Mesenchymal stem cell (in vitro differentiated cells and primary cell): ENCODE measurements at regions not wholly inside any gene's neighbourhood (a gene's known extent, or its start where the extent isn't known, plus 50 kb on each side); places are given as distances from the start of the nearest gene placed in this dataset.
A peak's percentile ranks its signal among the peaks of the same experiment; 100 is the strongest.
"Not testable (repeated sequence)": the region's sequence is repeated elsewhere in the genome, so short reads cannot be mapped to it uniquely, and the experiment has no call there.

Experiments
- DNase-seq: peaks from one replicate; pipeline ENCODE4 v3.0.0-alpha.2; 2013
- H2AFZ ChIP-seq: one replicate; pipeline ENCODE4 v1.6.1; 2013; ENCODE audit warnings: low read depth, mild to moderate bottlenecking, control low read depth, inconsistent platforms, low read length, moderate library complexity
- H2AK5ac ChIP-seq: 2 replicates; pipeline ENCODE4 v1.6.1; 2013; ENCODE audit warnings: low read length, moderate library complexity, mild to moderate bottlenecking, inconsistent platforms; ENCODE audit not compliant: severe bottlenecking
- H2BK120ac ChIP-seq: one replicate; pipeline ENCODE4 v1.6.1; 2013; ENCODE audit warnings: low read depth, mild to moderate bottlenecking, inconsistent platforms, low read length, moderate library complexity
- H2BK12ac ChIP-seq, 2 experiments: one replicate each; pipeline ENCODE4 v1.6.1; 2013; ENCODE audit warnings: inconsistent platforms in 2 of 2, low read length in 2 of 2, mild to moderate bottlenecking in 2 of 2, moderate library complexity in 2 of 2, control low read depth in 1 of 2
- H2BK15ac ChIP-seq: one replicate; pipeline ENCODE4 v1.6.1; 2013; ENCODE audit warnings: mild to moderate bottlenecking, low read depth, inconsistent platforms; ENCODE audit not compliant: poor library complexity, severe bottlenecking
- H2BK5ac ChIP-seq: 2 replicates; pipeline ENCODE4 v1.6.1; 2013; ENCODE audit warnings: low read depth, mild to moderate bottlenecking, low read length, control low read depth, inconsistent platforms; ENCODE audit not compliant: poor library complexity, severe bottlenecking
- H3K14ac ChIP-seq, 2 experiments: one replicate each; pipeline ENCODE4 v1.6.1; 2013; ENCODE audit warnings: inconsistent platforms in 2 of 2, low read length in 2 of 2, control low read depth in 1 of 2, mild to moderate bottlenecking in 1 of 2, moderate library complexity in 1 of 2
- H3K18ac ChIP-seq, 2 experiments: one replicate each; pipeline ENCODE4 v1.6.1; 2013; ENCODE audit warnings: inconsistent platforms in 2 of 2, low read length in 2 of 2, control low read depth in 1 of 2, low read depth in 1 of 2, mild to moderate bottlenecking in 1 of 2
- H3K23ac ChIP-seq, 2 experiments: one replicate each; pipeline ENCODE4 v1.6.1; 2013; ENCODE audit warnings: inconsistent platforms in 2 of 2, low read length in 2 of 2, mild to moderate bottlenecking in 2 of 2, moderate library complexity in 2 of 2, control low read depth in 1 of 2
- H3K27ac ChIP-seq: 2 replicates; pipeline ENCODE4 v1.5.1; 2013; ENCODE audit warnings: mild to moderate bottlenecking, moderate library complexity, low read length, control low read depth, inconsistent platforms; ENCODE audit not compliant: poor library complexity, severe bottlenecking
- H3K27me3 ChIP-seq, 2 experiments: 2 replicates each; pipeline versions ENCODE4 v1.6.1 to v1.7.0; 2013; ENCODE audit warnings: low read length in 2 of 2, mild to moderate bottlenecking in 2 of 2, moderate library complexity in 2 of 2, control low read depth in 1 of 2, inconsistent platforms in 1 of 2; ENCODE audit not compliant: control insufficient read depth in 1 of 2, insufficient read depth in 1 of 2
- H3K36me3 ChIP-seq, 2 experiments: 2 replicates each; pipeline versions ENCODE4 v1.6.1 to v1.7.0; 2013; ENCODE audit warnings: low read length in 2 of 2, control low read depth in 1 of 2, inconsistent platforms in 1 of 2, low read depth in 1 of 2, mild to moderate bottlenecking in 1 of 2; ENCODE audit not compliant: insufficient read depth in 2 of 2, control insufficient read depth in 1 of 2
- H3K4ac ChIP-seq, 2 experiments: one replicate each; pipeline ENCODE4 v1.6.1; 2013; ENCODE audit warnings: inconsistent platforms in 2 of 2, low read length in 2 of 2, mild to moderate bottlenecking in 2 of 2, moderate library complexity in 2 of 2, control low read depth in 1 of 2, low read depth in 1 of 2
- H3K4me1 ChIP-seq: 2 replicates; pipeline ENCODE4 v1.6.1; 2013; ENCODE audit warnings: low read depth, low read length, control low read depth; ENCODE audit not compliant: control insufficient read depth, insufficient read depth
- H3K4me2 ChIP-seq: 2 replicates; pipeline ENCODE4 v1.6.1; 2013; ENCODE audit warnings: low read length, mild to moderate bottlenecking, inconsistent platforms; ENCODE audit not compliant: poor library complexity, severe bottlenecking
- H3K4me3 ChIP-seq, 2 experiments: 2 replicates each; pipeline versions ENCODE4 v1.5.1 to v1.7.0; 2013; ENCODE audit warnings: low read length in 2 of 2, mild to moderate bottlenecking in 2 of 2, control low read depth in 1 of 2, low read depth in 1 of 2; ENCODE audit not compliant: insufficient read depth in 1 of 2
- H3K79me1 ChIP-seq: replicated peaks from 2 replicates; pipeline ENCODE4 v1.6.1; 2013; ENCODE audit warnings: mild to moderate bottlenecking, control low read depth, low read length, inconsistent platforms; ENCODE audit not compliant: poor library complexity, severe bottlenecking
- H3K9ac ChIP-seq: 2 replicates; pipeline ENCODE4 v1.7.0; 2013; ENCODE audit warnings: mild to moderate bottlenecking, low read length, moderate library complexity
- H3K9me3 ChIP-seq: 2 replicates; pipeline ENCODE4 v1.7.0; 2013; ENCODE audit warnings: mild to moderate bottlenecking, low read length; ENCODE audit not compliant: control insufficient read depth
- H4K8ac ChIP-seq: one replicate; pipeline ENCODE4 v1.6.1; 2013; ENCODE audit warnings: inconsistent platforms, mild to moderate bottlenecking, low read length, moderate library complexity
- H4K91ac ChIP-seq: one replicate; pipeline ENCODE4 v1.6.1; 2013; ENCODE audit warnings: mild to moderate bottlenecking, low read length, inconsistent platforms
- WGBS: methylation state at CpG from one replicate; pipeline ENCODE4 v1.1.7; 2013; ENCODE audit warnings: mixed read lengths; 5-methylcytosine and 5-hydroxymethylcytosine counted together

GRCh38 chr5:143634689-143635088 lies 177.3 kb upstream of the HMHB1 start:
- no peak overlapping the region for H3K18ac ChIP-seq
- no peak overlapping the region for H3K23ac ChIP-seq
- H3K79me1 ChIP-seq = no peaks in the 10 kb centered on the region

GRCh38 chr5:143629871-143630659 lies 181.9 kb upstream of the HMHB1 start:
- H4K91ac ChIP-seq = no peak overlapping the region
- H3K9ac ChIP-seq = no peak overlapping the region
- WGBS = 52% methylated on average over 8 of the region's 9 CpGs
- no peaks in the 10 kb centered on the region for H3K36me3 ChIP-seq
- no peak overlapping the region for H2BK15ac ChIP-seq
- no peak overlapping the region for H3K4me3 ChIP-seq
- no peaks in the 10 kb centered on the region for H3K4me1 ChIP-seq
- H2AK5ac ChIP-seq = no peak overlapping the region
- H2AFZ ChIP-seq = no peak overlapping the region
- no peak overlapping the region for H3K27ac ChIP-seq
- no peak overlapping the region for H2BK120ac ChIP-seq
- no peaks in the 10 kb centered on the region for H3K79me1 ChIP-seq
- no peak overlapping the region for H3K14ac ChIP-seq
- no peaks in the 10 kb centered on the region for H3K9me3 ChIP-seq
- no peaks in the 10 kb centered on the region for H3K27me3 ChIP-seq
- no peak overlapping the region for H3K23ac ChIP-seq
- H2BK12ac ChIP-seq = no peak overlapping the region
- DNase-seq = peak; percentile 40
- no peak overlapping the region for H3K4me2 ChIP-seq
- H4K8ac ChIP-seq = no peak overlapping the region
- H2BK5ac ChIP-seq = no peak overlapping the region
- H3K18ac ChIP-seq = no peak overlapping the region
- no peak overlapping the region for H3K4ac ChIP-seq

More at GRCh38 chr5:143634689-143635088, 177.3 kb upstream of the HMHB1 start:
- H2BK15ac ChIP-seq = no peak overlapping the region
- no peaks in the 10 kb centered on the region for H3K36me3 ChIP-seq
- no peaks in the 10 kb centered on the region for H3K9me3 ChIP-seq
- no peak overlapping the region for H2BK12ac ChIP-seq
- no peak for DNase-seq
- no peak overlapping the region for H4K8ac ChIP-seq
- H2BK5ac ChIP-seq = no peak overlapping the region
- no peak overlapping the region for H2BK120ac ChIP-seq
- no peak overlapping the region for H3K4me3 ChIP-seq
- no peak overlapping the region for H3K4ac ChIP-seq
- H4K91ac ChIP-seq = no peak overlapping the region
- no peaks in the 10 kb centered on the region for H3K27me3 ChIP-seq
- no peak overlapping the region for H3K14ac ChIP-seq
- no peak overlapping the region for H2AK5ac ChIP-seq
- H3K4me2 ChIP-seq = no peak overlapping the region
- H3K27ac ChIP-seq = no peak overlapping the region
- no peak overlapping the region for H3K9ac ChIP-seq
- H2AFZ ChIP-seq = no peak overlapping the region
- H3K4me1 ChIP-seq = no peaks in the 10 kb centered on the region

DNA sequence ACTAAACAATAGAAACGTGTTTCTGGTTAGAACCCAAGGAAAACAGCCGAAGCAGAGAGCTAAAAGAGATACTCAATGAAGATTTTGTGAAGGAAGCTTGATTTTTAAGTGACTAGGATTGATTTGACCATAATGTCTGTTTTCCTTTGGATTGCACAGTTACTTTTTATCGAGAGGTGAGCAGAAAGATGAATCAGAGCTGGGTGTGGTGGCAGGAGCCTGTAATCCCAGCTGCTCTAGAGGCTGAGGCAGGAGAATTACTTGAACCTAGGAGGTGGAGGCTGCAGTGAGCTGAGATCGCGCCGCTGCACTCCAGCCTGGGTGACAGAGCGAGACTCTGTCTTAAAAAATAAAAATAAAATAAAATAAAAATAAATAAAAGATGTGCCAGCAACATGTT lies 186.9 kb upstream of the HMHB1 start:
- H4K91ac ChIP-seq, H3K4ac ChIP-seq, H2BK120ac ChIP-seq, H3K14ac ChIP-seq, H3K79me1 ChIP-seq, H2BK5ac ChIP-seq, DNase-seq, H3K27me3 ChIP-seq, H3K4me2 ChIP-seq, H3K18ac ChIP-seq, H4K8ac ChIP-seq, H2BK12ac ChIP-seq, H3K36me3 ChIP-seq, H3K9me3 ChIP-seq, H2AFZ ChIP-seq, H3K23ac ChIP-seq, H3K9ac ChIP-seq, H3K27ac ChIP-seq, H3K4me3 ChIP-seq, H2BK15ac ChIP-seq, H3K4me1 ChIP-seq, H2AK5ac ChIP-seq: not testable (repeated sequence)
- WGBS = 85% methylated on average over 3 of the region's 7 CpGs

- Histone ChIP-seq H3K14ac (no peak overlapping the region), H3K4me1 (no peaks in the 10 kb centered on the region), H4K8ac (no peak overlapping the region), H2BK12ac (no peak overlapping the region), H3K9ac (no peak overlapping the region), H3K4ac (no peak overlapping the region), H3K23ac (no peak overlapping the region), H3K36me3 (no peaks in the 10 kb centered on the region), H3K9me3 (no peaks in the 10 kb centered on the region), H4K91ac (no peak overlapping the region), H2BK15ac (no peak overlapping the region), H3K18ac (no peak overlapping the region), H3K79me1 (no peaks in the 10 kb centered on the region), H2BK120ac (no peak overlapping the region), H2AFZ (no peak overlapping the region), H2AK5ac (no peak overlapping the region), H3K4me3 (no peak overlapping the region), H2BK5ac (no peak overlapping the region), H3K4me2 (no peak overlapping the region), H3K27me3 (no peaks in the 10 kb centered on the region), H3K27ac (no peak overlapping the region)
- 77% methylated on average over 4 of the region's 4 CpGs for WGBS
- DNase-seq = no peak
Measured at GRCh38 chr5:143624465-143624864, 187.5 kb upstream of the HMHB1 start.
